HG03103 (cell line): ENCODE measurements at regions not wholly inside any gene's neighbourhood (a gene's known extent, or its start where the extent isn't known, plus 50 kb on each side); places are given as distances from the start of the nearest gene placed in this dataset.
"Not testable (repeated sequence)": the region's sequence is repeated elsewhere in the genome, so short reads cannot be mapped to it uniquely, and the experiment has no call there.

Experiments
- ATAC-seq: cut with Tn5 transposase; IDR thresholded peaks from one replicate; pipeline ENCODE4 v1.9.1; 2021; ENCODE audit warnings: low read depth; ENCODE audit not compliant: unreplicated experiment

DNA sequence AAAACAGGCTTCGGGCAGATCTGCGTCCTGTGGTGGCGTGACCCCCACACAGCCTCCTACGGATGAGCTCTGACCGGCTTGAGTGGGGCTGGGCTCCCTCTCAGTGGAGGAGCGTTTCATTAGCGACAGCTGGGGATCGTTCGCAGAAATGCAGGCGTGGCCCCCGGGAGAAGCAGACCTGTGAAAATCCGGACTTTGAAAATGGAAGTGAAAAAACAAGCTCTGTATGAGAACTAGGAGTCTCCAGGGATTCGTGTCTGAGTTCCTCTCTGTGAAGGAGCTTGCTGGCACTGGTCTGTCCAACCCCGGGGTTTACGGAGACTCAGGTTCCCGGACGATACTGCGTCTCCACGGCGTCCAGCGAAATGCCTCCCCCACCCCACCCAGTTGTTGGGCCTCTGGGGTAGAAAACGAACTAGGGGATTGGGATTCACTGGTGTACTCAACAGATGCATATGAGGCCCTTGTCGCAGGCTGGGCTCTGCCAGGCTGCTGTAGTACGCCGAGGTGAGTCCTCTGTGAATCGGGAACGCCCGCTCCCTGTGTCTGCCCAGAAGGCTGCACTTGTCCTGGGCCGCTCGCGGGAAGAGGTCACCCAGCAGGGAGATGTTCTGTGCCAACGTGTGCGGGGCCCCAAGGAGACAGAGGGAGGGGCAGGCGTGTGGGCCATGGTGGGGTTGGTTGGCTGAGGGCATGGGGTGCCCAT is 119.7 kb upstream of the ZNF469 start:
- not testable (repeated sequence) for ATAC-seq

DNA sequence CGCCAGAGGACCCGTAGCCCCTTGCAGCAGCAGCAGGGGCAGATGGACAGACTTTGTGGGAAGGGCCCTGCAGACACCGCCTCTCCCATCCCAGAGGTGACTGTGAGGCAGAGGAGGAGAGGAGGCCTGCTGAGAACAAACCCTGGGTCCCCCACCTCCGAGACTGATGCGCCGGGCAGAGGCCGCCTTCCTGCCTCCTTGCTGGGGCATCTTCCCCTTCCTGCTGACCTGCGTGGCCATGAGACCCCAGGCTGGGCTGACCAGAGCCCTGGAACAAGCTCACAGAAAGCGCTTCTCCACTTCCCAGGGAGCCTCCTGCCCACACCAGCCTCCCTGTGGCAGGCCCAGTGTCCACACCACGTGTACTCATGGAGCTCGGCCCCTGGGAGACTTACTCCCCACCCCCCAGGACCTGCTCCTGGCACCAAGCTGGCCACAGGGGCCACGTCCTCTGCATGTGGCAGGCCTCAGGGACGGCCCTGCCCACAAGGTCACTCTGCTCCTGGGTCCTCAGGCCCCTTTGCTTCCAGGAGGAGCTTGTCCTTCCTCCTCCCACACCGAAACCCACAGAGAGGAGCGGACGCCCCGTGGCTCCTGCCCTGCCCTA is 119.0 kb upstream of the ZNF469 start:
- ATAC-seq: not testable (repeated sequence)

DNA sequence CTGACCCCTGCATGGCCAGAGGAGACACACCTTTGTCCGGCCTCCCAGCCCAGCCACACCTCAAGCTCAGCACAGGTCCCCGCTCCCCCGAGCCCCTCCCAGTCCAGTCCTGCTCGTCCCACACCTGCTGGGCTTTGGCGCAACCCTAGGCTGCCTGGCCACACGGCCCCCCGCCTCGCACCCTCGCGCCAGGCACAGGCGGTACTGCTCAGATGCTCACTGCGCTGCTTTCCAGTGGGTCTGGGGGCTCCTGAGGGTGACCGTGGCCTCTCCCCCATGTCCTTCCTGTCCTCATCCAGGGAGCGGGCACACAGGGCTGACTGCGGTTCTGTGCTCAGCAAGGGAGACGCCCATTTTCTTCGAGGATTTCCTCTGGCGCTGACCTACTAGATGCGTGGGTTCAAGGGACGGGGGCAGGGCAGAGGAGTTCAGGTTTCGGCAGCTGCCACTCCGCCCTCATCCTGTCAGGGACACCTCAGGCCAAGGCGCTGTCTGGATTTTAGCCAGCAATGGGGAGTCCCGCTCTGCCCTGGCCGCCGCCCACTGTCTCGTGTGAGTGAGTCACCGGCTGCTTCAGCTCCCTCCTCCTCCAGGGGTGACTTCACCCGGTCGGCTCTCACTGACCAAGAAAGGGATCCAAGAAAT is 118.0 kb upstream of the ZNF469 start:
- ATAC-seq: peak; percentile 54

DNA sequence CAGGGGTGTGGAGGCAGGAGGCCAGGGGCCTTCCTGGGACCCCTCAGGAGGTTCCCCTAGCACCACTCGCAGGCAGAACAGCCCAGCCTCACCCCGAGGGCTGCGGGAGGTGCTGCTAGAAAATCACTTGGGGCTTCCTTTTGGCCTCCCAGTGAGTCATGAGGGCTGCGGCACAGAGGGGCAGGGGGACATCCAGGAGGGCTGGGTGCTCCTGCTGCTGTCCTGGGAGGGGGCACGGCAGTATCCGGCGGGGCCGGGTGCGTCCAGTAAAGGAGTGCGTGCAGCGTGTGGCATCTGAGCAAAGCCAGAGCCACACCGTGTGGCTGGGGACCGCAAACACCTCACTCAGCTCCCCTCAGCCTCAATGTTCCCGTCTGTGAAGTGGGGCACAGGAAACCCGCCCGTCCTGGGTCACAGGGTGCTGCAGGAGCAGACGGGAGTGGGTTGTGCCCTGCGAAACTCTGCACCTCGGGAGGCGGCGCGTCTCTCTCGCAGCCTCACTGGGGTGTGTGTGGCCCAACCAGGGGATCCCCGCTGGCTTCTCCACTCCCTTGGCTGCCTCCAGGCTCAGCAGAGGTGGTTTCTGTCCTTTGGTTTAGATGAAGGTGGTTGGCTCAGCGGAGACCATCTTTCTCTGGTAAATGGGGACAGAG is 117.3 kb upstream of the ZNF469 start:
- ATAC-seq: not testable (repeated sequence)

DNA sequence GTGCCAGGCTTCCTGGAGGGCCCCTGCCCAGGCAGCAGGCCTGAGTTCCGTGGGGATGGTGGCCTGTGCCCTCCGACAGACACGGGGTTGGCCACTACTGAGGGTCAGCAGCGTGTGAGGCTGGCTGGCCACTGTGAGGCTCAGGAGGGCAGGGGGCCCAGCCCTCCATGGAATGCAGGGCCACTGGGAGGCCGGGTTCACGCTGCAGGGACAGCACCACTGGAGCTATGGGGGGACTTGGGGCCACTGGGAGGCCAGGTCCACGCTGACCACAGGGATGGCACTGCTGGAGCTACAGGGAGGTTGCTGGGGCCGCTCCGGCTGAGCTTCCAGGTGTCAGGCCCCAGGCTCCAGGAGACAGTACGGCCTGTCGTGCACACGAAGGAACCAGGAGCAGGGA is 116.7 kb upstream of the ZNF469 start:
- not testable (repeated sequence) for ATAC-seq

DNA sequence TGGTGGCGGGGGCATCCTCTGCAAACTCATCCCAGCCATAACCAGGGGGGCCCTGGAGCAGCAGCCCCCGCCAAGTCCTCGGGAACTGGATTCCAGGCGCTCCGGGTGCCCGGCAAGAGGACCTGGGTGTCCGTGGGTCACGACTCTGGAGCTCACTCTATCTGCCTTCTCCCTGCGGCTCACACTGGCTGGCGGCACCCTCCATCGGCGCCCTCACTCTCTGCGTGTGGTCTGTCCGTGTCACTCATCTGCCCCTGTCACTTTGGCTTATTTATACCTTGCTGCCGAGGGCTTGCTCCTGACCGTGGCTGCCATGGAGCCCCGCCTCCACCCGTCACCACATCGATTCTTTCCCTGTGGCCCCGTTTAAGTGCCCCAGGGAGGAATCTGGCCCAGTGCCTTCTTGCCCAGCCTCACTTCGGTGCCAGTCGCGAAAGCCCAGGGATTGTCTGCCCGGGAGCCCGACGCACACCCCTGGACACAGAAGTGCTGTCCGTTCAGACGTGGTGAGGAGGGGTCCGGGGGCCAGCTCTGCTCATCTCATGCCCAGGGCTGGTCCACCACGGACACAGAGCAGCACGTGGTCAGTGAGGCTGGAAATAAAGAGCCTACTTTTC is 115.7 kb upstream of the ZNF469 start:
- ATAC-seq: not testable (repeated sequence)

DNA sequence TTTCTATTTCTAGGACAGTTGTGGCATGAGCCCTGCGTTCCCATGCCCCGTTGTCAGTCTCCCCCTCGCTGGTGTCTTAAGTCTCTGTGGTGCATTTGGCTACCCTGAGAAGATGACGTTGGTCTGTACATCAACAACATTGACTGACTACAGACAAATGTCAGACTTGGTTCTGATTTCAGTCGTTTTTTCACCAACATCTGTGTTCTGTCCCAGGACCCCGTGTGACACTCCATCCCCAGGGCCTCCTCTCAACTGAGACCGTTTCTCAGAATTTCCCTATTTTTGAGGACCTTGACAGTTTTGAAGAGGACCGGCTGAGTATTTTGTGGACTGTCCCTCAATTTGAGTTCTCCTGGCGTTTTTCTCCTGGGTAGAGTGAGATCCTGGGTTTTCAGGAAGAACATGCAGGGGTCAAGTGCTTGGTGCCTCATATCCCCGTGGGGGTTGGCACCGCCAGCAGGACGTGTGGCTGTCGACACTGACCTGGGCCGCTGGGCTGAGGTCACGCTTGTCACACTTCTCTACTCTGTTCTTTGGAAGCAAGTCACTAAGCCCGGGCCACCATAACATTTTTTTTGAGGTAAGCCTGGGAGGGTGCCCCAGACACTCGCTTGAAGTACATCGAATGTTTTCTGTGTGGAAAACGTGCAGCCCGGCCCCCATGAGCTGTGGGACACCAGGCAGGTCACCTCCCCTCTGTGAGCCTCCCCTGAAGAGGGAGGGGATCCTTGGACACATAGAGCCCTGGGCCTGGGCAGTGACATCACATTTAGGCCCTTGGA is 114.4 kb upstream of the ZNF469 start:
- ATAC-seq: not testable (repeated sequence)

DNA sequence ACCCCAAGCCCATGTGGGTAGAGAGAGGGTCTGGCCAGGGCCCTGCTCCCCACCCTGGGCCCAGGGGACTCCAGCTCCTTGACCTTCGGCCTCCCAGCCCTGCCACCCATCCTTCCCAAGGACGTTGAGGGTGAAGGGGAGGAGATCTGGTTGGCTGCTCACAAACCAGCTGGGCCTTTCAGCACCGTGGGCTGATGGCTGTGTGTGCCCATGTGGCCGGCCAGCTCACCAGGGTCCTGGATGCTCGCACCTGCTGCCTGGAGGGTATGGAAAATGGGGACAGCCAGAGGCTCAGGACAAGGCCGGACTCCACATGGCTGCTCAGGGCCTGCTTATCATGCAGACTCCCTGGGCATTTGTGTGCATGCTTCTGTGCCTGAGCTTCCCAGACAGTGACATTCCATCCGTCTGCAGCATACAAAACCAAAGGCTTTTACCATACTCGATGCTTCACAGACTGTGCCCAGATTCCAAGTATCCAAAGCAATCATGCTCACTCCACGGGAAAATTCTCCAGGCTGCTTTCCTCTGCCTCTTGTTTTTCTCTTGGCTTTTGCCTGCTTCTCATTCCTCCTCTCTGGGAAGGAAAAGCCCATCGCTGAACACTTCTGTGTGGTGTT is 112.5 kb upstream of the ZNF469 start:
- not testable (repeated sequence) for ATAC-seq

DNA sequence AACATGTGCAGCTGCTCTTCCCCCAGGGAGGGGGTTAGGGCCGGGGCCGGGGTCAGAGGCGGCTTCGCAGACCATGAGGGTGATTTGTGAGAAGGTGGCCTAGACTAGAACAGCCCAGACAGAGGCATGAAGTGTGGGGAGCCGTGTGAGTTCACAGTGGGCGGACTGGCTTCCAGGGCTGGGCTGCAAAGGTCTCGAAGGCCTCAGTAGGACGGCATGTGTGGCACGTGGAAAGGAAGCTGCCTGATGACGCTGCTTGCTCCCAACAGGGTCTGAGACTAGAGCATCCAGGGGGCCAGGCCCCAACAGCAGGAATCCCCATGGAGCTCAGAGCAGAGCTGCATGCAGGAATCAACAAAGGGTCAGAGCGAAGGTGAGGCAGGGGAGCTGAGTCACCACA is 111.5 kb upstream of the ZNF469 start:
- ATAC-seq: not testable (repeated sequence)

DNA sequence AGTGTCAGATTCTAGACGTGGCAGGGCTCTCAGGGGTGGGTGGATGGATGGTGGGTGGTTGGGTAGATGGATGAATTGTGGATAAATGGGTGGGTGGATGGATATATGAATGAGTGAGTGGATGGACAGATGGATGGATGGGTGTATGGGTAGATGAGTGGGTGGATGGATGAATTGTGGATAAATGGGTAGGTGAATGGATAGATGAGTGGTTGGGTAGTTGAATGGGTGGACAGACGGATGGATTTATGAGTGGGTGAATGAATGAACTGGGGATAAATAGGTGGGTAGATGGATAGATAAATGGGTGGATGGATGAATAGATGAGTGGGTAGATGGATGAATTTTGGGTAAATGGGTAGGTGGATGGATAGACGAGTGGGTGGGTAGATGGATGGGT is 111.0 kb upstream of the ZNF469 start:
- ATAC-seq: not testable (repeated sequence)

DNA sequence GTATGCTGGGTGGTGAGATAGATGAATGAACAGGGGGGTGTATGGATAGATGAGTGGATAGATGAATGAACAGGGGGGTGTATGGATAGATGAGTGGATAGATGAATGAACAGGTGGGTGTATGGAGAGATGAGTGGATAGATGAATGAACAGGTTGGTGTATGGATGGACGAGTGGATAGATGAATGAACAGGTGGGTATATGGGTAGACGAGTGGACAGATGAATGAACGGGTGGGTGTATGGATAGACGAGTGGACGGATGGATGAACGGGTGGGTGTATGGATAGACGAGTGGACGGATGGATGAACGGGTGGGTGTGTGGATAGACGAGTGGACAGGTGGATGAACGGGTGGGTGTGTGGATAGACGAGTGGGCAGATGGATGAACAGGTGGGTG is 110.3 kb upstream of the ZNF469 start:
- ATAC-seq: not testable (repeated sequence)

DNA sequence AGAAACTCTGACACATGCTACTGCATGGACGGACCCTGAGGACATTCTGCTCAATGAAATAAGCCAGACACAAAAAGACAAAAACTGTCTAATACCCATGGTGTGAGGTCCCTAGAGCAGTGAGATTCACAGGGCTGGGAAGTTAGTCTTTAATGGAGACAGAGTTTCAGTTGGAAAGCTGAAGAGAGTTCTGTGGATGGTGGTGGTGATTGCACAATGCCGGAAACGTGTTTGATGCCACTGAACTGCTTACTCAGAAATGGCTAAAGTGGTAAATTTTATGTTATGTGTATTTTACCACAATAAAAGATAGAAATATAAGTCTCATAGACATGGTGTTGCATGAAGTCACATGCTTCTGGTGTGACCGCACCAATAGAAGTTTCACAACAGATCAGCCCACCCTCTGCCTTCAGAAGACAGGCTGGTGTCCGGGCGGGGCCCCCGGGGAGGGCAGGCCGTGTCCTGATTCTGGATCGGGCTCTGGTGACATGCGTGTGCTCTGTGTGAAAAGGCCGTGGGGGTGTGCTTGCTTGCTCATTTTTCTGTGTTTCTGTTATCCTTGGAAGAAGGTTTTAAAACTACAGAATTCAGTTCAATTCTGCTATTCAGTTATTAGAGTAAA is 108.5 kb upstream of the ZNF469 start:
- not testable (repeated sequence) for ATAC-seq

DNA sequence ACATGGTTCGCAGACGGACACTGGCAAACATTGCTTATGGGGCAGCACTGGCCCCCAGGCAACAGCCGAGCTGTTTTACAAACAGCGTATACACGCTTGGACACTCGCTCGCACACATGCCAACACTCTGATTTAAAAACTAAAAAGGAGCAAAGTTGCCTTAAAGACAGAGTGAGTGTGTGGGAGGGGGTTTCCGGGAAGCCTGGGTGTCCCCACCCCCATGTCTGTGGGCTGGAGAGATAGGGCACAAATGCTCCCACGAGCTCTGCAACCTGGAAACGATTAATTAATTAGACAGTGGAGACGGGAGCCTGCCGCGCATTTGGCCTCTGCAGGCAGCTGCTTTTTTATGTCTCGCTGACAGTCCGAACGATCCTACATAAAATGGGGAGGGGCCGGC is 107.9 kb upstream of the ZNF469 start:
- no peak for ATAC-seq

DNA sequence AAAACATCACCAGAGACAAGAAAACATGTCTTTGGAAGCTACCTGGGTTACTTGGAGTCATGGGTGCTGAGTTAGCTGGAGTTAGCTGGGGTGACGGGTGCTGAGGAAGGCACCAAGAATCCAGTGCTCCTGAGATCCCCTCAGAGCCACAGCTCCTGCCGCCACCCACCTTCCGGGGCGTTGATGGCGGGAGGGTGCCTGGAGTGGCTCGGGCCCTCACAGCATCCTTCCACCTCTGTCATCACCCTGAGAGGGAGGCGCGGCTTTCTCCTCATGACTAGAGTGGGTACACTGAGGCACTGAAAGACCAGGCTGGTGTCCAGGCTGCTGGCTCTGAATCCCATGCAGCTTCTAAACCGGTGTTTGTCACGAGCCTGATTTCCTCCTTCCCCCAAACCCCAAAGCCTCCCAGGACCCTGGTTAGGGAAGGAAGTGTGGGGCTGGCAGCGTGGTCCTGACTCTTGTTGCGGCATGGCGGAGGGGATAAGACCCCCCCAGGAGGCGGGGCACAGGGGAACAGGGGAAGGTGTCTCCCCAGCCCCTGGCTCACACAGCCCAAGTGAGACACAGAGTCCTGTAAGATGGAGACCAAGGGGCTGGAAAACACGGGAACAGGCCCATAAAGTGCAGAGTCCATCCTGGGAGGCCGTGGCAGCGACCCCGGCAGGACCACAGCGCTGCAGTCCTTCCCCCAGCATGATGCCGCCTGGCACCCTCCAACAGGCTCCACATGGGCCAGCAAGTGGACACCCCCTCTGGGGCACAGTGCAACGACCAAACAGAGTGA is 107.2 kb upstream of the ZNF469 start:
- not testable (repeated sequence) for ATAC-seq

DNA sequence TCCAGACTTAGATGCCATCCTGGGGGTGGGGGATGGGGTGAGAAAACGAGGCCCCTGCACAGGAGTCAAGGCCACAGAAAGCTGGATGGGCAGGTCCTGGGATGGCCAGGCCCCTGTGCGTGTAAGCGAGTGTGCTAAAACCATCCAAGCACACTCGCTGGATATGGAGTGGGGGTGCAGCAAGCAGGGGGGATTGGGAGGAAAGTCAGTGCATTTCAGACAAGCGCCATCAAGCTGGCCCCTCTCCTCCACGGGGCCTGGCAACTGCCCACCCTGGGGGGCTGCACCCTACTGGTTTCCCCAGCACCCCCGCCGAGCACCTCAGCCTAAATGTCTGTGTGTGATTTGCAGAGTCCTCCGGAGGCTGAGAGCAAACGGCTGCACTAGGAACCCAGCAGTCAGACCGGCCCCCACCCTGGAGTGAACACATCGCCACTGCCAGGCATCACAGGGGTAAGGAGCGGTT is 106.6 kb upstream of the ZNF469 start:
- not testable (repeated sequence) for ATAC-seq

DNA sequence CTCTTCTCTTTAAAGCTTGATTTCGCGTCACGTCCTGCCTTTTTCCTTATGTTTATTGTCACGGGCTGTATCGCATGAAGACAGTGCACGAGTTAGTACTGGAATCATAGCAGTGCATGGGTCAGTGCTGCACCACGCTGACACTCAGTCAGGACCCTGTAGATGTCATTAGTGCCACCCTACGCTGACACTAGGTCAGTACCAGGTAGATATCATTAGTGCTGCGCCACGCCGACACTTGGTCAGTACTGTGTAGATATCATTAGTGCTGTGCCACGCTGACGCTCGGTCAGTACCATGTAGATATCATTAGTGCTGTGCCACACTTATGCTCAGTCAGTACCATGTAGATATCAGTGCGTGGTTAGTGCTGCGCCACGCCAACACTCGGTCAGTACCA is 106.2 kb upstream of the ZNF469 start:
- no peak for ATAC-seq

DNA sequence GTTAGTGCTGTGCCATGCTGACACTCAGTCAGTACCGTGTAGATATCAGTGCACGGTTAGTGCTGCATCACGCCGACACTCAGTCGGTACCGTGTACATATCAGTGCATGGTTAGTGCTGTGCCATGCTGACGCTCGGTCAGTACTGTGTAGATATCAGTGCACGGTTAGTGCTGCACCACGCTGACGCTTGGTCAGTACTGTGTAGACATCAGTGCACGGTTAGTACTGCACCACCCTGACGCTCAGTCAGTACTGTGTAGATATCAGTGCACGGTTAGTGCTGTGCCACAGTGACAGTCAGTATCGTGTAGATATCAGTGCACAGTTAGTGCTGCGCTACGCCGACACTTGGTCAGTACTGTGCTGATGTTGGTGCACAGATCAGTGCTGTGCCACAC is 102.8 kb upstream of the ZNF469 start:
- no peak for ATAC-seq

DNA sequence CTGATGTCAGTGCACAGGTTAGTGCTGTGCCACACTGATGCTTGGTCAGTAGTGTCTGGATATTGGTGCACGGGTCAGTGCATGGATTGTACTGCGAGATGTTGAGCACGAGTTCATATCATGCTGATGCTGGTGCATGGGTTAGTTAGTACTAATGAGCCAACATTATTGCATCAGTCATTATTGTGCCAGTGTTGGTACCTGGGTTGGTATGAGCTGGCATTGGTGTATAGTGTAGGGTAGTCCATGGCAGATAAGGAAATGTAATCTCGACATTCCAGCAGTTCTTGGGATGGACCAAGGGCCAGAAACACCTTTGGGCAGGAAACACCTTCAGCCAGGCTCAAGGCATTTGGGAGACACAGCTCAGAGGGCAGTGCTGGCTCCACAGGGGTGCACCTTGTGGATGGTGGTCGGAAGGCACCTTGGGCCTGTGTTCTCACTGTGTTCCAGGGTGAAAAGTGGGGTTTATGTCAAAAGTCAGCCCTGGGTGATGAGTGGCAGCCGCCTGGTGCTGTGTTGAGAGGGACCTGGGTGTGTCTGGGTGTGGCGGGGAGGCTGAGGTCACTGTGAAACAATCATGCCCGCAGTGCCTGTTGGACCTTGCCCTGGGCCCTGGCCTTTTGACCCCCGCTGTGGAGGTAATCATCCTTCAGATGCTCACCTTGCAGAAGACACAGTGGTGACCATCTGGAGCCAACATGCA is 100.7 kb upstream of the ZNF469 start:
- no peak for ATAC-seq
